ENCODE measurements at regions not wholly inside any gene's neighbourhood (a gene's known extent, or its start where the extent isn't known, plus 50 kb on each side); places are given as distances from the start of the nearest gene placed in this dataset.

DNA sequence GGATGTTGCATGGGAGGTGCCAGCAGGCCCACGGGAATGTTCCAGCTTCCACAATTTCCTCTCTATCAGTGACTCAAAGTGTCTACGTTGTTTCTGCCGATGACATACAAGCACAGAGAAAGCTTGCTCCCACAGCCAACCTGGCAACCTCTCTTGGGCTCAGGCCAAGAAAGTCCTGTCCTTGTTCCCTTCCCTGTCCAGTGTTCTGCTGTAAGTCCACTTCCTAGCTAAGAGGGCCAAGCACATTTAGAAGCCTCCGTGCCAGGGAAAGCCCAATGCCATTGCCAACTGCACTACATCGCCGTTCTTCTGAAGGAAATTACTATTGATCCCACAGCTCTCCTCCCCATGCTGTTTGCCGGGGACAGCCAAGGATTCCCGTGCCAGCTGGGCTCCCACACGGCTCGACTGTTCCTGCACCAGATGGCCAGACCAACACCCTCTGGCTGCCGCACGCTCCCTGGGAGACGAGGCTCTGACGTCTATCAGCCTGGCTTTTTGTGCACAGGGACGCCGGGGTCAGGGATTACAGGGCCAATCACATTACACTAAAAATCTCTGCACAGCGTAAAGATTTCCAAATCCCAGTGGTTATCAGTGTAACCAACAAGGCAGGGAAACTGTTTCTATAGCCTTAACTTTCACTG is 284.0 kb downstream of the BCOR start:
- TF ChIP-seq, protein P1, sequence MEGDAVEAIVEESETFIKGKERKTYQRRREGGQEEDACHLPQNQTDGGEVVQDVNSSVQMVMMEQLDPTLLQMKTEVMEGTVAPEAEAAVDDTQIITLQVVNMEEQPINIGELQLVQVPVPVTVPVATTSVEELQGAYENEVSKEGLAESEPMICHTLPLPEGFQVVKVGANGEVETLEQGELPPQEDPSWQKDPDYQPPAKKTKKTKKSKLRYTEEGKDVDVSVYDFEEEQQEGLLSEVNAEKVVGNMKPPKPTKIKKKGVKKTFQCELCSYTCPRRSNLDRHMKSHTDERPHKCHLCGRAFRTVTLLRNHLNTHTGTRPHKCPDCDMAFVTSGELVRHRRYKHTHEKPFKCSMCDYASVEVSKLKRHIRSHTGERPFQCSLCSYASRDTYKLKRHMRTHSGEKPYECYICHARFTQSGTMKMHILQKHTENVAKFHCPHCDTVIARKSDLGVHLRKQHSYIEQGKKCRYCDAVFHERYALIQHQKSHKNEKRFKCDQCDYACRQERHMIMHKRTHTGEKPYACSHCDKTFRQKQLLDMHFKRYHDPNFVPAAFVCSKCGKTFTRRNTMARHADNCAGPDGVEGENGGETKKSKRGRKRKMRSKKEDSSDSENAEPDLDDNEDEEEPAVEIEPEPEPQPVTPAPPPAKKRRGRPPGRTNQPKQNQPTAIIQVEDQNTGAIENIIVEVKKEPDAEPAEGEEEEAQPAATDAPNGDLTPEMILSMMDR (IDR thresholded peaks at IDR 0.05 in 8 of 11, conservative IDR thresholded peaks at IDR 0.05 in 3 of 11), result no peak
- TF ChIP-seq POLR2A (IDR thresholded peaks at IDR 0.05), result no peak
- peak; percentile 76 to 84 (median 78) for TF ChIP-seq POLR2AphosphoS5 (IDR thresholded peaks at IDR 0.05)

All from spleen (tissue), 7 donors.